GM21723 (cell line): ENCODE measurements at regions not wholly inside any gene's neighbourhood (a gene's known extent, or its start where the extent isn't known, plus 50 kb on each side); places are given as distances from the start of the nearest gene placed in this dataset.

Source experiments
- ATAC-seq: cut with Tn5 transposase; IDR thresholded peaks from one replicate; pipeline ENCODE4 v1.9.1; 2021; ENCODE audit warnings: mild to moderate bottlenecking, moderate library complexity; ENCODE audit not compliant: unreplicated experiment

- ATAC-seq: no peak
Measured at GRCh38 chr1:34476371-34476770, 278.5 kb upstream of the GJB5 start.

- no peak for ATAC-seq
Measured at GRCh38 chr1:34477632-34478141, 277.2 kb upstream of the GJB5 start.

- ATAC-seq: no peak
Measured at GRCh38 chr1:34478515-34479076, 276.3 kb upstream of the GJB5 start.

- no peak for ATAC-seq
Measured at GRCh38 chr1:34479731-34480130, 275.1 kb upstream of the GJB5 start.

- no peak for ATAC-seq
Measured at GRCh38 chr1:34488080-34488708, 266.7 kb upstream of the GJB5 start.

- no peak for ATAC-seq
Measured at GRCh38 chr1:34500451-34500850, 254.4 kb upstream of the GJB5 start.

GRCh38 chr1:34511802-34512201 is 243.0 kb upstream of the GJB5 start:
- no peak for ATAC-seq

- no peak for ATAC-seq
Measured at GRCh38 chr1:34518146-34518699, 236.6 kb upstream of the GJB5 start.

GRCh38 chr1:34520111-34520510 is 234.7 kb upstream of the GJB5 start:
- ATAC-seq: no peak

- ATAC-seq: no peak
Measured at GRCh38 chr1:34524783-34525182, 230.1 kb upstream of the GJB5 start.

- ATAC-seq: peak; percentile 71
Measured at GRCh38 chr1:34529935-34530859, 224.7 kb upstream of the GJB5 start.

GRCh38 chr1:34532113-34532512 is 222.7 kb upstream of the GJB5 start:
- ATAC-seq: peak; percentile 50

GRCh38 chr1:34538481-34538880 is 216.4 kb upstream of the GJB5 start:
- no peak for ATAC-seq

- no peak for ATAC-seq
Measured at GRCh38 chr1:34547046-34547674, 207.7 kb upstream of the GJB5 start.

- ATAC-seq: no peak
Measured at GRCh38 chr1:34549199-34549598, 205.6 kb upstream of the GJB5 start.

GRCh38 chr1:34578306-34578705 is 176.5 kb upstream of the GJB5 start:
- ATAC-seq: no peak

- ATAC-seq: no peak
Measured at GRCh38 chr1:34582356-34582755, 172.5 kb upstream of the GJB5 start.

- no peak for ATAC-seq
Measured at GRCh38 chr1:34587761-34588160, 167.1 kb upstream of the GJB5 start.

GRCh38 chr1:34590211-34590623 is 164.6 kb upstream of the GJB5 start:
- no peak for ATAC-seq

GRCh38 chr1:34591751-34592629 is 162.9 kb upstream of the GJB5 start:
- no peak for ATAC-seq
